ENCODE measurements at regions not wholly inside any gene's neighbourhood (a gene's known extent, or its start where the extent isn't known, plus 50 kb on each side); places are given as distances from the start of the nearest gene placed in this dataset.

GRCh38 chr5:158373608-158374395 lies 514.9 kb upstream of the CLINT1 start:
- no peak overlapping the region for H2AFZ ChIP-seq (ENCODE audit: low read depth, low read length, severe bottlenecking)
- H3K9me2 ChIP-seq (replicated peaks; ENCODE audit: insufficient read depth, low read length) = no peaks in the 10 kb centered on the region
- no peak overlapping the region for H3K9ac ChIP-seq (ENCODE audit: low read length)
- H3K9me3 ChIP-seq (ENCODE audit: insufficient read depth, low read length) = no peaks in the 10 kb centered on the region
- H3K4me2 ChIP-seq (ENCODE audit: low read depth, low read length, poor library complexity, severe bottlenecking) = no peak overlapping the region
- no peak overlapping the region for H3K27ac ChIP-seq (ENCODE audit: low read depth, low read length)
- H3K36me3 ChIP-seq (ENCODE audit: low read length) = no peaks in the 10 kb centered on the region
- no peaks in the 10 kb centered on the region for H3K79me2 ChIP-seq (ENCODE audit: insufficient read depth, low read length)
- H3F3A ChIP-seq (ENCODE audit: insufficient read depth) = no peaks in the 10 kb centered on the region
- no peak overlapping the region for H3K4me3 ChIP-seq (ENCODE audit: insufficient read depth, low read length, poor library complexity, severe bottlenecking)
- no peak for TF ChIP-seq EZH2phosphoT487 (conservative IDR thresholded peaks at IDR 0.05; ENCODE audit: low read length)
- no peak for TF ChIP-seq CTCF (IDR thresholded peaks at IDR 0.05; ENCODE audit: insufficient read depth, low read length, poor library complexity, severe bottlenecking)
- no peaks in the 10 kb centered on the region for H3K27me3 ChIP-seq (ENCODE audit: low read length)
- H4K20me1 ChIP-seq (ENCODE audit: low read depth, low read length) = no peaks in the 10 kb centered on the region

- Histone ChIP-seq H3K27ac (ENCODE audit: low read depth, low read length) (no peak overlapping the region), H3K36me3 (ENCODE audit: low read length) (no peaks in the 10 kb centered on the region), H3K4me3 (ENCODE audit: insufficient read depth, low read length, poor library complexity, severe bottlenecking) (no peak overlapping the region), H3K79me2 (ENCODE audit: insufficient read depth, low read length) (no peaks in the 10 kb centered on the region), H3K9ac (ENCODE audit: low read length) (no peak overlapping the region), H3F3A (ENCODE audit: insufficient read depth) (no peaks in the 10 kb centered on the region), H3K27me3 (ENCODE audit: low read length) (no peaks in the 10 kb centered on the region), H2AFZ (ENCODE audit: low read depth, low read length, severe bottlenecking) (no peak overlapping the region), H3K9me2 (replicated peaks; ENCODE audit: insufficient read depth, low read length) (no peaks in the 10 kb centered on the region), H4K20me1 (ENCODE audit: low read depth, low read length) (no peaks in the 10 kb centered on the region), H3K9me3 (ENCODE audit: insufficient read depth, low read length) (no peaks in the 10 kb centered on the region), H3K4me2 (ENCODE audit: low read depth, low read length, poor library complexity, severe bottlenecking) (no peak overlapping the region)
- TF ChIP-seq EZH2phosphoT487 (conservative IDR thresholded peaks at IDR 0.05; ENCODE audit: low read length) (no peak), CTCF (IDR thresholded peaks at IDR 0.05; ENCODE audit: insufficient read depth, low read length, poor library complexity, severe bottlenecking) (no peak)
Observed at GRCh38 chr5:158369241-158369640, 510.3 kb upstream of the CLINT1 start.

- Histone ChIP-seq H4K20me1 (ENCODE audit: low read depth, low read length) (no peaks in the 10 kb centered on the region), H3K9ac (ENCODE audit: low read length) (no peak overlapping the region), H3F3A (ENCODE audit: insufficient read depth) (no peaks in the 10 kb centered on the region), H3K9me2 (replicated peaks; ENCODE audit: insufficient read depth, low read length) (no peaks in the 10 kb centered on the region), H3K4me3 (ENCODE audit: insufficient read depth, low read length, poor library complexity, severe bottlenecking) (no peak overlapping the region), H3K9me3 (ENCODE audit: insufficient read depth, low read length) (no peaks in the 10 kb centered on the region), H3K4me2 (ENCODE audit: low read depth, low read length, poor library complexity, severe bottlenecking) (no peak overlapping the region), H2AFZ (ENCODE audit: low read depth, low read length, severe bottlenecking) (no peak overlapping the region), H3K79me2 (ENCODE audit: insufficient read depth, low read length) (no peaks in the 10 kb centered on the region), H3K27me3 (ENCODE audit: low read length) (no peaks in the 10 kb centered on the region), H3K27ac (ENCODE audit: low read depth, low read length) (no peak overlapping the region), H3K36me3 (ENCODE audit: low read length) (no peaks in the 10 kb centered on the region)
- no peak for TF ChIP-seq EZH2phosphoT487 (conservative IDR thresholded peaks at IDR 0.05; ENCODE audit: low read length)
- TF ChIP-seq CTCF (IDR thresholded peaks at IDR 0.05; ENCODE audit: insufficient read depth, low read length, poor library complexity, severe bottlenecking) = no peak
Observed at GRCh38 chr5:158368686-158369085, 509.7 kb upstream of the CLINT1 start.

All from SU-DHL-6 (cell line).